NT2/D1 (cell line): ENCODE measurements at regions not wholly inside any gene's neighbourhood (a gene's known extent, or its start where the extent isn't known, plus 50 kb on each side); places are given as distances from the start of the nearest gene placed in this dataset.

Experiments used
- DNase-seq: peaks from one replicate; pipeline ENCODE4 v3.0.0-alpha.2; 2011; ENCODE audit warnings: low read depth, low spot score
- H3K27me3 ChIP-seq: 2 replicates; pipeline ENCODE4 v1.6.0; 2011; ENCODE audit warnings: mild to moderate bottlenecking; ENCODE audit not compliant: insufficient read length, insufficient read depth
- H3K36me3 ChIP-seq: 2 replicates; pipeline ENCODE4 v1.6.1; 2011; ENCODE audit warnings: mild to moderate bottlenecking, low read length, mixed read lengths; ENCODE audit not compliant: insufficient read depth, insufficient read length
- H3K4me1 ChIP-seq: 2 replicates; pipeline ENCODE4 v1.5.1; 2011; ENCODE audit not compliant: insufficient read depth, insufficient read length
- H3K4me3 ChIP-seq: 2 replicates; pipeline ENCODE4 v1.5.1; 2011; ENCODE audit warnings: low read depth; ENCODE audit not compliant: insufficient read length
- H3K9ac ChIP-seq: 2 replicates; pipeline ENCODE4 v1.6.0; 2011; ENCODE audit warnings: low read depth; ENCODE audit not compliant: insufficient read length
- H3K9me3 ChIP-seq: 2 replicates; pipeline ENCODE4 v1.5.1; 2011; ENCODE audit warnings: mild to moderate bottlenecking, low read length; ENCODE audit not compliant: insufficient read depth
- SUZ12 ChIP-seq: IDR thresholded peaks from 2 replicates; pipeline ENCODE4 v1.6.1; 2011; ENCODE audit not compliant: insufficient read length, insufficient read depth; ENCODE audit errors: extremely low read depth
- YY1 ChIP-seq: IDR thresholded peaks from 2 replicates; pipeline ENCODE4 v1.6.1; 2011; ENCODE audit not compliant: insufficient read length, insufficient read depth
- ZNF274 ChIP-seq: IDR thresholded peaks from 2 replicates; pipeline ENCODE4 v1.6.1; 2011; ENCODE audit warnings: mild to moderate bottlenecking, low read depth, low read length

DNA sequence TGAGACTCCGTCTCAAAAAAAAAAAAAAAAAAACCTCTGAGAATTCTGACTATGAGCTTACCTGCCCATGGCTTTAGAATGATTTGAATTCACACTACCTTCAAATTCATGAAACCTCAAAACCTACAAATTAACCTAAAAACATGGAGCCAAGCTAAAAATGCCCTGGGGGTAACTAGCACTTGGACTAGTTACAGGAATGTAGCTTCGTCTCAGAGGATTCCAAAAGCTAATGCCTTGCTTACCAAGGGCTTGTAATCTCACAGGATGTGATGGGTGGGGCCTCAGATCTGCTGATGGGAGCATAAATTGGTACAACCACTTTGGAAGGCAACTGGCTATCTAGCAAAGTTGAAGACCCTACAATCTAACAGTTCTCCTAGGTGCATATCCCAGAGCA lies 79.4 kb upstream of the SPRY1 start:
- no peaks in the 10 kb centered on the region for H3K4me1 ChIP-seq

DNA sequence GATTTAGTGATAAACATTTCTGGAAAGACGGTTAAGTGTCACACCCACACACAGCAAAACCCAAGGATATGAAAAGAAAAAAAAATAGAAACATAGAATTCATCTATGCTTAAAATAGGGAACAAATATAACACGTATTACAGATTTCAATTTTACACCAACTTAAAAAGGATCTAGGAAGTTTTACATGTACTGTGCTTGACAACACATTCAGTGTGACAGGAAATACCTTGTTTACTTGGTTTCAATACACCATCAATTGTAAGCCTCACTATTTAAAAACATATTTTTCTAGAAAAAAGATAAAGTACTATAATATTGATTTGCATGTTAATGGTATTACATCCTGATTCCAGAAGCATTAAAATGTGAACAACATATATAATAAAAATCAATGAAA lies 77.0 kb upstream of the SPRY1 start:
- TF ChIP-seq SUZ12: no peak
- TF ChIP-seq YY1: no peak
- TF ChIP-seq ZNF274: no peak
- H3K4me1 ChIP-seq: no peaks in the 10 kb centered on the region
- no peaks in the 10 kb centered on the region for H3K36me3 ChIP-seq
- no peak overlapping the region for H3K4me3 ChIP-seq
- H3K9ac ChIP-seq: no peak overlapping the region
- no peak for DNase-seq
- H3K27me3 ChIP-seq: no peaks in the 10 kb centered on the region
- H3K9me3 ChIP-seq: no peaks in the 10 kb centered on the region

More for the DNA sequence above, 79.4 kb upstream of the SPRY1 start:
- no peaks in the 10 kb centered on the region for H3K27me3 ChIP-seq
- DNase-seq: no peak
- no peaks in the 10 kb centered on the region for H3K36me3 ChIP-seq
- H3K9ac ChIP-seq: no peak overlapping the region
- TF ChIP-seq YY1: no peak
- TF ChIP-seq SUZ12: no peak
- no peak for TF ChIP-seq ZNF274
- no peak overlapping the region for H3K4me3 ChIP-seq
- H3K9me3 ChIP-seq: no peaks in the 10 kb centered on the region

- no peak for TF ChIP-seq SUZ12
- no peak for TF ChIP-seq ZNF274
- TF ChIP-seq YY1: no peak
- Histone ChIP-seq H3K9me3 (no peaks in the 10 kb centered on the region), H3K4me1 (no peaks in the 10 kb centered on the region), H3K4me3 (no peak overlapping the region), H3K27me3 (no peaks in the 10 kb centered on the region), H3K36me3 (no peaks in the 10 kb centered on the region), H3K9ac (no peak overlapping the region)
- no peak for DNase-seq
Observed at GRCh38 chr4:123323998-123324397, 72.6 kb upstream of the SPRY1 start.

DNA sequence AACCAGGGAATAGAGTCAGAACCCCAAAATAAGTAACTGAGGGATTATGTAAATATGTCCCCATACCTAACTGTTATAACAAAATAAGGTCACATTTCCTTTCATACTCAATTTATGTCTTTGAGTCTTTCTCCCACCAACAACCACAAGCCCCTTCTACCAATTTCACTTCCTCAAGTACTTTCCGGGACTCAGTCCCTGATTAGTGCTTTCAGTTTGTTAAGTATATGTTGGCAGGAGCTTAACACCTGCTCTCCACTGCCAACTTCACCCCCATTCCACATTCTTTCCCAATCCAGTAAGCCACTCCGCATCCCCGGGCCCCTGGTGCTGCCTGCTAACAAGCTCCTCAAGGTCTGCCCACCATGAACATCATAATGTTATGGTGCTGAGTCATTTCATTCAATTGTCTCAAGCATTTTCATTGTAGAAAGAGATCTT lies 71.3 kb upstream of the SPRY1 start:
- Histone ChIP-seq H3K27me3 (no peaks in the 10 kb centered on the region), H3K4me3 (no peak overlapping the region), H3K9ac (no peak overlapping the region), H3K4me1 (no peaks in the 10 kb centered on the region), H3K36me3 (no peaks in the 10 kb centered on the region), H3K9me3 (no peaks in the 10 kb centered on the region)
- no peak for DNase-seq
- TF ChIP-seq YY1 (no peak), ZNF274 (no peak), SUZ12 (no peak)

DNA sequence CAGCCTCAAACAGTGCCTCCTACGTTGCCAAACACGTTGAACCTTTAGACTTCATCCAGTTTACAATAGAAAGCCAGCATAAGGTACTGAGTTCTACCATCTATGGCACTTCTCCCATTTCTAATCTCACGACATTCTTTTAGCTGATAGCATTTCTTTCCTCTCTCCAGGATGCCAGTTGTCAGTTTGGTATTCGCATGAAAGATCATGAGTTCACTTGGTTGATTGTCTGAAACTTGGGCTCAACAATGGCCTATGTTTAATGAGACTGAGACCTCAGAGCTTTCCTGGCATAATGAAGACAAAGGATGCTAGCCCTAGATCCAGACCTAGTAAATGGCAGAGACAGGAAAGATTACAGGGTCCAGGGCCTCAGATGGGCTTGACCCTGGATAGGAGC lies 69.2 kb upstream of the SPRY1 start:
- no peak for TF ChIP-seq SUZ12
- no peak for TF ChIP-seq ZNF274
- TF ChIP-seq YY1: no peak
- H3K9ac ChIP-seq: no peak overlapping the region
- H3K9me3 ChIP-seq: no peaks in the 10 kb centered on the region
- no peaks in the 10 kb centered on the region for H3K27me3 ChIP-seq
- no peak overlapping the region for H3K4me3 ChIP-seq
- no peaks in the 10 kb centered on the region for H3K4me1 ChIP-seq
- no peak for DNase-seq
- H3K36me3 ChIP-seq: no peaks in the 10 kb centered on the region

DNA sequence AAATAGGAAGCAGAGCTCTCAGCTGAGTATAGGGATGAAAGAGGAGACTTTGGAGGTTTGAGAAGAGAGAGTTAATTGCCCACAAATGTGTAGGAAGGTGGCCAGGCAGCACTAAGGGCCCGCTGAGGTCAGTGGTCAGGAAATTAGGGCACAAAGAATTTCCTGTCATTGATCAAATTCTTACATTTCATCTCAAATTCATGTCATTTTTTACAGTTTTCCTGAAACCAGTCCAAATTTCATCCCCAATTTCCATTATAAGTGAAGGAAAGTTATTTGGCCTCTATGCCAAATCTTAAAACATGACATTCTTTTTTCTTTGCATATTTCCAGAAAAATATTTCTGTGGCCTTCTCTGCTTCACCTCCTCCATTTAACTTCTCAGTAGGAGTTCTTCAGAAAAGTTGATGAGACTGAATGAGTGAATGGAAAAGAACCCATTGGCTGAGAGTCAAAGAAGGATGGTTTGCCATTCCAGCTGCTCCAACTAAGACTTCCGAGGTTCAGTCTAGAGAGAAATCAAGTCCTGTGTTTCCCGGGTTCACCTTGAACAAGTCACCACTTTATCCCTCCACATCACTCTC lies 68.7 kb upstream of the SPRY1 start:
- Histone ChIP-seq H3K4me3 (no peak overlapping the region), H3K36me3 (no peaks in the 10 kb centered on the region), H3K27me3 (no peaks in the 10 kb centered on the region), H3K4me1 (no peaks in the 10 kb centered on the region), H3K9ac (no peak overlapping the region), H3K9me3 (no peaks in the 10 kb centered on the region)
- no peak for TF ChIP-seq ZNF274
- TF ChIP-seq SUZ12: no peak
- no peak for TF ChIP-seq YY1
- DNase-seq: no peak

DNA sequence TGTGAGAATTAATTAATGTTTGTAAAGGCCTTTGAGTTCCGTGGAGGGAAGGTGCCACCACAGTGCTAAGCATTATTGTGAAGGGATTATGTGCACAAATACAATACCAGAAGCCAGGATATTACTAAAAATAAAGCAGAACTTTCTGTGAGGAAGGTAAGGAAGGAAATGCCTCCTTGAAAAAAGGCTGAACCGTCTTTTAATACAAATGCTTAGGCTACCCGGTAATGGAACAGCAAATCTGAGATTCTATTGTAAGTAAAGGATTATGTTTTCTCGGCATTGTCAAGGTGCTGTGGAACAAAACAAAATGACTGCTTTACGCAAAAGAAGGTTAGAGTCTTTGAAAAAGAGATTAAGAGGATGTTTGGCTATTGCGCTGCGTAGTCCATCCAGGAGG lies 57.9 kb upstream of the SPRY1 start:
- TF ChIP-seq YY1 (no peak), SUZ12 (no peak), ZNF274 (no peak)
- no peaks in the 10 kb centered on the region for H3K4me1 ChIP-seq
- no peak overlapping the region for H3K4me3 ChIP-seq
- no peaks in the 10 kb centered on the region for H3K36me3 ChIP-seq
- H3K9me3 ChIP-seq: no peaks in the 10 kb centered on the region
- no peaks in the 10 kb centered on the region for H3K27me3 ChIP-seq
- H3K9ac ChIP-seq: no peak overlapping the region
- no peak for DNase-seq
